ENCODE measurements at regions not wholly inside any gene's neighbourhood (a gene's known extent, or its start where the extent isn't known, plus 50 kb on each side); places are given as distances from the start of the nearest gene placed in this dataset.

DNA sequence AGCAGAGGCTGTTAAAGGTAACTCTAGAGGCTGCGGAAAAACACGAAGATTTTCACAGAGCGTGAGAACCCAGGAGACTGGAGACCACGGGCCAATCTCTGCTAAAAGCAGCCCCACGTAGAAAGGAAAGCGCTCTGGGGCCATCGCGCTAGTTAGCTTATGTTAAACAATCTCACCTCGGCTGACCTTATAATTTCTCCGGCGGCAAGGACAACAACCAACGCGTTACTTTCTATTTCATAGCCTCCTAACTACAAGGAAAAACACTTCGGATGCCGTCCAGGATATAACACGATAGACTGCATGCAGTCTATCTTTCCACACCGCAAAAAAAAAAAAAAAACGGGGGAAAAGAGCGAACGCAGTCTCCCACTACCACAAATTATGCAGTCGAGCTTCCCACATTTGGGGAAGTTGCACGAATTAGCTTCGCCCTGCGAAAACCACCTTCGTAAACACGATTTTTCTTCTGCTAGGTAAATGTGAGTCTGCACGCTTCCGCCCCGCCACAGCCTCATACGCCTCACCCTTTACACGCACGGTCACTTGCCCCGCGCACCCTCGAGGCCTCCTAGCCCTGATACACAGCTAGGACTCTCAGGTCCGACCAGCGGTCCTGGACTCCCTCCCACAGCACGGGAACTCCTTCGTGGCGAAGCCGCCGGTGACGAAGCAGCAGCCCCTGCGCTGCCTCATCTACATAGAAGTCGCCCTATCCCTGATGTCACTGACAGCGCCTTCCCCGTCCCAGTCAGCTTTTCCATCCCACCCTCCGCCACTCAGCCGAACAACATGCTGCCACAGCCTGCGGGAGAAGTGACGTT is 87.8 kb downstream of the PRKAB2 start (continued):
- TF ChIP-seq, protein P1, sequence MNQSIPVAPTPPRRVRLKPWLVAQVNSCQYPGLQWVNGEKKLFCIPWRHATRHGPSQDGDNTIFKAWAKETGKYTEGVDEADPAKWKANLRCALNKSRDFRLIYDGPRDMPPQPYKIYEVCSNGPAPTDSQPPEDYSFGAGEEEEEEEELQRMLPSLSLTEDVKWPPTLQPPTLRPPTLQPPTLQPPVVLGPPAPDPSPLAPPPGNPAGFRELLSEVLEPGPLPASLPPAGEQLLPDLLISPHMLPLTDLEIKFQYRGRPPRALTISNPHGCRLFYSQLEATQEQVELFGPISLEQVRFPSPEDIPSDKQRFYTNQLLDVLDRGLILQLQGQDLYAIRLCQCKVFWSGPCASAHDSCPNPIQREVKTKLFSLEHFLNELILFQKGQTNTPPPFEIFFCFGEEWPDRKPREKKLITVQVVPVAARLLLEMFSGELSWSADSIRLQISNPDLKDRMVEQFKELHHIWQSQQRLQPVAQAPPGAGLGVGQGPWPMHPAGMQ (IDR thresholded peaks at IDR 0.05; ENCODE audit: borderline replicate concordance), result 0 out of 2 replicates have a peak, but pooled peaks have one; percentile 26
- TF ChIP-seq WRNIP1 (IDR thresholded peaks at IDR 0.05; ENCODE audit: borderline replicate concordance, low read depth, low read length) (peak; percentile 91; the same call in 1 of the 2 replicates), NFXL1 (IDR thresholded peaks at IDR 0.05; ENCODE audit: borderline replicate concordance) (no peak), RFX5 (IDR thresholded peaks at IDR 0.05; ENCODE audit: low read depth, low read length) (no peak), STAT3 (IDR thresholded peaks at IDR 0.05; ENCODE audit: low read depth, low read length) (0 out of 2 replicates have a peak, but pooled peaks have one; percentile 81), HDAC2 (IDR thresholded peaks at IDR 0.05) (no peak), SREBF2 (IDR thresholded peaks at IDR 0.05; ENCODE audit: low read length) (no peak), RAD51 (IDR thresholded peaks at IDR 0.05) (no peak; the same call in 1 of the 2 replicates), TARDBP (IDR thresholded peaks at IDR 0.05; ENCODE audit: borderline replicate concordance) (peak; percentile 95), IKZF2 (IDR thresholded peaks at IDR 0.05) (peak; percentile 76 to 85), NRF1 (conservative IDR thresholded peaks at IDR 0.05; ENCODE audit: low read depth, low read length) (no peak)
- TF ChIP-seq, protein P2, sequence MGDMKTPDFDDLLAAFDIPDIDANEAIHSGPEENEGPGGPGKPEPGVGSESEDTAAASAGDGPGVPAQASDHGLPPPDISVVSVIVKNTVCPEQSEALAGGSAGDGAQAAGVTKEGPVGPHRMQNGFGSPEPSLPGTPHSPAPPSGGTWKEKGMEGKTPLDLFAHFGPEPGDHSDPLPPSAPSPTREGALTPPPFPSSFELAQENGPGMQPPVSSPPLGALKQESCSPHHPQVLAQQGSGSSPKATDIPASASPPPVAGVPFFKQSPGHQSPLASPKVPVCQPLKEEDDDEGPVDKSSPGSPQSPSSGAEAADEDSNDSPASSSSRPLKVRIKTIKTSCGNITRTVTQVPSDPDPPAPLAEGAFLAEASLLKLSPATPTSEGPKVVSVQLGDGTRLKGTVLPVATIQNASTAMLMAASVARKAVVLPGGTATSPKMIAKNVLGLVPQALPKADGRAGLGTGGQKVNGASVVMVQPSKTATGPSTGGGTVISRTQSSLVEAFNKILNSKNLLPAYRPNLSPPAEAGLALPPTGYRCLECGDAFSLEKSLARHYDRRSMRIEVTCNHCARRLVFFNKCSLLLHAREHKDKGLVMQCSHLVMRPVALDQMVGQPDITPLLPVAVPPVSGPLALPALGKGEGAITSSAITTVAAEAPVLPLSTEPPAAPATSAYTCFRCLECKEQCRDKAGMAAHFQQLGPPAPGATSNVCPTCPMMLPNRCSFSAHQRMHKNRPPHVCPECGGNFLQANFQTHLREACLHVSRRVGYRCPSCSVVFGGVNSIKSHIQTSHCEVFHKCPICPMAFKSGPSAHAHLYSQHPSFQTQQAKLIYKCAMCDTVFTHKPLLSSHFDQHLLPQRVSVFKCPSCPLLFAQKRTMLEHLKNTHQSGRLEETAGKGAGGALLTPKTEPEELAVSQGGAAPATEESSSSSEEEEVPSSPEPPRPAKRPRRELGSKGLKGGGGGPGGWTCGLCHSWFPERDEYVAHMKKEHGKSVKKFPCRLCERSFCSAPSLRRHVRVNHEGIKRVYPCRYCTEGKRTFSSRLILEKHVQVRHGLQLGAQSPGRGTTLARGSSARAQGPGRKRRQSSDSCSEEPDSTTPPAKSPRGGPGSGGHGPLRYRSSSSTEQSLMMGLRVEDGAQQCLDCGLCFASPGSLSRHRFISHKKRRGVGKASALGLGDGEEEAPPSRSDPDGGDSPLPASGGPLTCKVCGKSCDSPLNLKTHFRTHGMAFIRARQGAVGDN (IDR thresholded peaks at IDR 0.05), result peak; percentile 82
- TF ChIP-seq, protein P3, sequence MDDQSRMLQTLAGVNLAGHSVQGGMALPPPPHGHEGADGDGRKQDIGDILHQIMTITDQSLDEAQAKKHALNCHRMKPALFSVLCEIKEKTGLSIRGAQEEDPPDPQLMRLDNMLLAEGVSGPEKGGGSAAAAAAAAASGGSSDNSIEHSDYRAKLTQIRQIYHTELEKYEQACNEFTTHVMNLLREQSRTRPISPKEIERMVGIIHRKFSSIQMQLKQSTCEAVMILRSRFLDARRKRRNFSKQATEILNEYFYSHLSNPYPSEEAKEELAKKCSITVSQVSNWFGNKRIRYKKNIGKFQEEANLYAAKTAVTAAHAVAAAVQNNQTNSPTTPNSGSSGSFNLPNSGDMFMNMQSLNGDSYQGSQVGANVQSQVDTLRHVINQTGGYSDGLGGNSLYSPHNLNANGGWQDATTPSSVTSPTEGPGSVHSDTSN (IDR thresholded peaks at IDR 0.05; ENCODE audit: insufficient replicate concordance, low read depth, low read length), result peak; percentile 23
- TF ChIP-seq, protein P4, sequence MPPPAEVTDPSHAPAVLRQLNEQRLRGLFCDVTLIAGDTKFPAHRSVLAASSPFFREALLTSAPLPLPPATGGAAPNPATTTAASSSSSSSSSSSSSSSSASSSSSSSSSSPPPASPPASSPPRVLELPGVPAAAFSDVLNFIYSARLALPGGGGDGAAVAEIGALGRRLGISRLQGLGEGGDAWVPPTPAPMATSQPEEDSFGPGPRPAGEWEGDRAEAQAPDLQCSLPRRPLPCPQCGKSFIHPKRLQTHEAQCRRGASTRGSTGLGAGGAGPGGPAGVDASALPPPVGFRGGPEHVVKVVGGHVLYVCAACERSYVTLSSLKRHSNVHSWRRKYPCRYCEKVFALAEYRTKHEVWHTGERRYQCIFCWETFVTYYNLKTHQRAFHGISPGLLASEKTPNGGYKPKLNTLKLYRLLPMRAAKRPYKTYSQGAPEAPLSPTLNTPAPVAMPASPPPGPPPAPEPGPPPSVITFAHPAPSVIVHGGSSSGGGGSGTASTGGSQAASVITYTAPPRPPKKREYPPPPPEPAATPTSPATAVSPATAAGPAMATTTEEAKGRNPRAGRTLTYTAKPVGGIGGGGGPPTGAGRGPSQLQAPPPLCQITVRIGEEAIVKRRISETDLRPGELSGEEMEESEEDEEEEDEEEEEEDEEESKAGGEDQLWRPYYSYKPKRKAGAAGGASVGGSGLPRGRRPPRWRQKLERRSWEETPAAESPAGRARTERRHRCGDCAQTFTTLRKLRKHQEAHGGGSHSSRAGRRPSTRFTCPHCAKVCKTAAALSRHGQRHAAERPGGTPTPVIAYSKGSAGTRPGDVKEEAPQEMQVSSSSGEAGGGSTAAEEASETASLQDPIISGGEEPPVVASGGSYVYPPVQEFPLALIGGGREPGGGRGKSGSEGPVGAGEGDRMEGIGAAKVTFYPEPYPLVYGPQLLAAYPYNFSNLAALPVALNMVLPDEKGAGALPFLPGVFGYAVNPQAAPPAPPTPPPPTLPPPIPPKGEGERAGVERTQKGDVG (CRISPR knock-in tag; IDR thresholded peaks at IDR 0.05), result peak; percentile 82
- TF ChIP-seq, protein P5, sequence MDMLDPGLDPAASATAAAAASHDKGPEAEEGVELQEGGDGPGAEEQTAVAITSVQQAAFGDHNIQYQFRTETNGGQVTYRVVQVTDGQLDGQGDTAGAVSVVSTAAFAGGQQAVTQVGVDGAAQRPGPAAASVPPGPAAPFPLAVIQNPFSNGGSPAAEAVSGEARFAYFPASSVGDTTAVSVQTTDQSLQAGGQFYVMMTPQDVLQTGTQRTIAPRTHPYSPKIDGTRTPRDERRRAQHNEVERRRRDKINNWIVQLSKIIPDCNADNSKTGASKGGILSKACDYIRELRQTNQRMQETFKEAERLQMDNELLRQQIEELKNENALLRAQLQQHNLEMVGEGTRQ (IDR thresholded peaks at IDR 0.05; ENCODE audit: borderline replicate concordance, low read depth, low read length), result no peak

All from GM12878 (cell line).